Osteocyte (in vitro differentiated cells): ENCODE measurements at regions not wholly inside any gene's neighbourhood (a gene's known extent, or its start where the extent isn't known, plus 50 kb on each side); places are given as distances from the start of the nearest gene placed in this dataset.

Experiments
- DNase-seq: peaks from one replicate; pipeline ENCODE4 v3.0.0; 2021; ENCODE audit warnings: mixed read lengths; ENCODE audit not compliant: unreplicated experiment; ENCODE audit errors: extremely low spot score
- H3K27ac Mint-ChIP-seq: one replicate; pipeline ENCODE4 v1.8.0; 2021; ENCODE audit warnings: mild to moderate bottlenecking, mixed read lengths; ENCODE audit not compliant: unreplicated experiment
- H3K27me3 Mint-ChIP-seq: one replicate; pipeline ENCODE4 v1.8.0; 2021; ENCODE audit warnings: mixed read lengths; ENCODE audit not compliant: unreplicated experiment
- H3K36me3 Mint-ChIP-seq: one replicate; pipeline ENCODE4 v1.8.0; 2021; ENCODE audit warnings: mixed read lengths; ENCODE audit not compliant: unreplicated experiment
- H3K4me1 Mint-ChIP-seq: one replicate; pipeline ENCODE4 v1.8.0; 2021; ENCODE audit warnings: mixed read lengths; ENCODE audit not compliant: unreplicated experiment
- H3K4me3 Mint-ChIP-seq: one replicate; pipeline ENCODE4 v1.8.0; 2021; ENCODE audit warnings: mild to moderate bottlenecking, moderate library complexity, mixed read lengths; ENCODE audit not compliant: unreplicated experiment
- H3K9me3 Mint-ChIP-seq: one replicate; pipeline ENCODE4 v1.8.0; 2021; ENCODE audit warnings: mixed read lengths; ENCODE audit not compliant: unreplicated experiment
- TF ChIP-seq, protein P1 (sequence below): fragments of 200-600 bp; sonication (generic); IDR thresholded peaks from 2 replicates; pipeline ENCODE4 v1.5.0; 2021; ENCODE audit warnings: antibody characterized with exemption, mild to moderate bottlenecking, moderate library complexity

- no peak for DNase-seq
- Mint-ChIP-seq H3K27me3 (no peaks in the 10 kb centered on the region), H3K4me3 (no peak overlapping the region), H3K36me3 (no peaks in the 10 kb centered on the region), H3K4me1 (no peaks in the 10 kb centered on the region), H3K27ac (no peak overlapping the region), H3K9me3 (no peaks in the 10 kb centered on the region)
- TF ChIP-seq, protein P1, sequence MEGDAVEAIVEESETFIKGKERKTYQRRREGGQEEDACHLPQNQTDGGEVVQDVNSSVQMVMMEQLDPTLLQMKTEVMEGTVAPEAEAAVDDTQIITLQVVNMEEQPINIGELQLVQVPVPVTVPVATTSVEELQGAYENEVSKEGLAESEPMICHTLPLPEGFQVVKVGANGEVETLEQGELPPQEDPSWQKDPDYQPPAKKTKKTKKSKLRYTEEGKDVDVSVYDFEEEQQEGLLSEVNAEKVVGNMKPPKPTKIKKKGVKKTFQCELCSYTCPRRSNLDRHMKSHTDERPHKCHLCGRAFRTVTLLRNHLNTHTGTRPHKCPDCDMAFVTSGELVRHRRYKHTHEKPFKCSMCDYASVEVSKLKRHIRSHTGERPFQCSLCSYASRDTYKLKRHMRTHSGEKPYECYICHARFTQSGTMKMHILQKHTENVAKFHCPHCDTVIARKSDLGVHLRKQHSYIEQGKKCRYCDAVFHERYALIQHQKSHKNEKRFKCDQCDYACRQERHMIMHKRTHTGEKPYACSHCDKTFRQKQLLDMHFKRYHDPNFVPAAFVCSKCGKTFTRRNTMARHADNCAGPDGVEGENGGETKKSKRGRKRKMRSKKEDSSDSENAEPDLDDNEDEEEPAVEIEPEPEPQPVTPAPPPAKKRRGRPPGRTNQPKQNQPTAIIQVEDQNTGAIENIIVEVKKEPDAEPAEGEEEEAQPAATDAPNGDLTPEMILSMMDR, result no peak
Observed at GRCh38 chr3:80006315-80006714, 238.5 kb upstream of the ROBO1 start.

GRCh38 chr3:80000022-80000421, 232.2 kb upstream of the ROBO1 start:
- Mint-ChIP-seq H3K27me3 (no peaks in the 10 kb centered on the region), H3K9me3 (peaks cover 6% of the 10 kb centered on the region), H3K36me3 (no peaks in the 10 kb centered on the region), H3K4me3 (no peak overlapping the region), H3K4me1 (peaks cover 10% of the 10 kb centered on the region), H3K27ac (no peak overlapping the region)
- DNase-seq, result no peak
- TF ChIP-seq, protein P1, result no peak

DNA sequence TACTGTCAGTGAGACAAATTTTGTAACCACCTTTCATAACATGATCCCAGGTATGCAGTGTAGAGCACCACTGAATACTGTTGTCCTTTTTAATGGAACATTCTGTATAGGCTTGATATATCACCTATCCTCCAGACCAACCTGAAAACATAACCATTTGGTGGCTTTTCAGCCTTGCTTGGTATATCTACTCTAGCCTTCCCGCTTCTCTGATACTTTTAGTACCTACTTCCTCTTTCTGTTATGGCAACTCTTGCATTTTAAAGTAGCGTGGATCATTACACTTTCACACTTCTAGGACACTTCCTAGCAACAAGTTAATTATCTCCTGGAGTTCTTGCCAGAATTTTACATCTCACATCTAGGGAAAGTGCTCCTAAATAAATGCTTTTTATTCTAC, 226.6 kb upstream of the ROBO1 start:
- H3K27me3 Mint-ChIP-seq, result no peaks in the 10 kb centered on the region
- H3K27ac Mint-ChIP-seq, result no peak overlapping the region
- TF ChIP-seq, protein P1, result no peak
- H3K36me3 Mint-ChIP-seq, result no peaks in the 10 kb centered on the region
- DNase-seq, result no peak
- H3K4me1 Mint-ChIP-seq, result peaks cover 5% of the 10 kb centered on the region
- peaks cover 6% of the 10 kb centered on the region for H3K9me3 Mint-ChIP-seq
- no peak overlapping the region for H3K4me3 Mint-ChIP-seq

DNA sequence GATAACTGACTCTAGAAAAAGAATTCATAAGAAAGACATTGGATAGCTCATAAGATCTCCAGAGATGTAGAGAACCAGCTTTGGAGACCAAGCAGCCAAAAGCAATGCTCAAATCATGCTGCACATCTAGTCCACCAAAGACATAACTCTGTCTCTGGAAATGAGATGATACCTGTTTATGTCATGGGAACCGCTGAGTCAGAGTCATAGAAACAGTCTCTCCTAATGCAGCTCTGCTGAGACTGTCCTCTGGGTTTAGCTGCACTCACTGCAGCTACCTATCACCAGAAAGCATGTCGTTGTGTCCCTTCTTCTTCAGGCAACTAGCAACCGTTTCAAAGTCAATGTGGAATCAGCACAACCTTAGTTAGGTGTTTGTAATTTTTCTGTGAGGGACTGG, 218.5 kb upstream of the ROBO1 start:
- H3K9me3 Mint-ChIP-seq, result no peaks in the 10 kb centered on the region
- H3K4me1 Mint-ChIP-seq, result peaks cover 11% of the 10 kb centered on the region
- DNase-seq, result no peak
- no peaks in the 10 kb centered on the region for H3K27me3 Mint-ChIP-seq
- no peak overlapping the region for H3K27ac Mint-ChIP-seq
- TF ChIP-seq, protein P1, result no peak
- no peak overlapping the region for H3K4me3 Mint-ChIP-seq
- no peaks in the 10 kb centered on the region for H3K36me3 Mint-ChIP-seq

DNA sequence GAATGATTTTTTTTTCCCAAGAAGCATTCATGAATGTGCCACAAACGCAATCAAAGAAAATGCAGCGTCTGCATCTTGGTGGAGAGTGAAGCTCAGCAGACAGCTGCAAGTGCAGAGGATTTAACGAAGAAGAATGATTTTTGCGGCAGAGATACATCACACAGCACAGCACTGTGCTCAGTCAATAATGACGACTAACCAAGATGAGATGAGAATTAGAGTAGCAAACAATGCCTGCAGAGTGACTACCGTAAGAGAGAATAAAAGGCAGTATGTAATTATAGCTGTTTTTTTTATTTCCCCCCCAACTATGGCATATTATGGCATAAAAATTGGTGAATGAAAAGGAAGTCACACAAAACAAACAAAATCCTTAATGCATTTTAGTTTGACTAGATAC, 218.0 kb upstream of the ROBO1 start:
- H3K36me3 Mint-ChIP-seq, result no peaks in the 10 kb centered on the region
- no peaks in the 10 kb centered on the region for H3K27me3 Mint-ChIP-seq
- H3K4me1 Mint-ChIP-seq, result peaks cover 11% of the 10 kb centered on the region
- H3K4me3 Mint-ChIP-seq, result no peak overlapping the region
- H3K27ac Mint-ChIP-seq, result no peak overlapping the region
- TF ChIP-seq, protein P1, result no peak
- no peaks in the 10 kb centered on the region for H3K9me3 Mint-ChIP-seq
- DNase-seq, result no peak
